ENCODE measurements at regions not wholly inside any gene's neighbourhood (a gene's known extent, or its start where the extent isn't known, plus 50 kb on each side); places are given as distances from the start of the nearest gene placed in this dataset.

- H4K91ac ChIP-seq (ENCODE audit: insufficient read depth, low read depth, low read length) = no peak overlapping the region
- no peak overlapping the region for H2AK9ac ChIP-seq (replicated peaks; ENCODE audit: low read depth, low read length, poor library complexity)
- dilution Hi-C loops (cut with HindIII; ENCODE audit: low sequenced_read_pairs, unreplicated experiment) = no loop called here
- WGBS, 2 experiments (ENCODE audit: extremely low coverage in 2 of 2, insufficient read length in 1 of 2) = 80% methylated on average over 1 of the region's 3 CpGs; no CpG with 5 or more reads in 1 of the 2 experiments
- no peak overlapping the region for H3K4ac ChIP-seq (ENCODE audit: low read depth, low read length)
- H3K18ac ChIP-seq (ENCODE audit: low read depth, low read length) = no peak overlapping the region
- H3K56ac ChIP-seq (ENCODE audit: extremely low read depth, insufficient read depth, low read length) = no peak overlapping the region
- in situ Hi-C loops (cut with MboI; ENCODE audit: low sequenced_read_pairs) = no loop called here
- no peak overlapping the region for H3K4me2 ChIP-seq (ENCODE audit: low read depth, low read length)
- no peaks in the 10 kb centered on the region for H4K20me1 ChIP-seq (ENCODE audit: insufficient read depth, low read length)
- ChIA-PET POLR2A (ENCODE audit: unreplicated experiment) (no interaction called here), CTCF (no interaction called here)
- H3K9ac ChIP-seq (ENCODE audit: low read depth, low read length) = no peak overlapping the region
- ATAC-seq (ENCODE audit: low read depth) (no peak), DNase-seq (no peak)
- no peak for TF ChIP-seq NFE2L2 (IDR thresholded peaks at IDR 0.05; ENCODE audit: low read depth, low read length)
- no peak for TF ChIP-seq MAZ (IDR thresholded peaks at IDR 0.05; ENCODE audit: borderline replicate concordance, low read depth, low read length)
- no peak for TF ChIP-seq FOS (IDR thresholded peaks at IDR 0.05; ENCODE audit: low read depth, low read length)
- TF ChIP-seq MAFK (IDR thresholded peaks at IDR 0.05; ENCODE audit: low read depth, low read length) = no peak
- no peak for TF ChIP-seq RCOR1 (IDR thresholded peaks at IDR 0.05; ENCODE audit: insufficient replicate concordance, low read length)
- TF ChIP-seq USF2 (IDR thresholded peaks at IDR 0.05; ENCODE audit: low read depth, low read length) = no peak
- TF ChIP-seq CHD1 (IDR thresholded peaks at IDR 0.05; ENCODE audit: low read depth, low read length) = no peak
- no peak for TF ChIP-seq SMC3 (IDR thresholded peaks at IDR 0.05; ENCODE audit: low read depth, low read length)
- TF ChIP-seq CTCF (conservative IDR thresholded peaks at IDR 0.05; ENCODE audit: low read depth, low read length) = no peak
- TF ChIP-seq RFX5 (IDR thresholded peaks at IDR 0.05; ENCODE audit: low read depth, low read length) = no peak
- no peaks in the 10 kb centered on the region for H3K9me1 ChIP-seq (ENCODE audit: insufficient read depth, low read length)
- no peaks in the 10 kb centered on the region for H3K79me1 ChIP-seq (ENCODE audit: low read depth in 1 of 2, low read length in 2 of 2)
- no peak overlapping the region for H4K8ac ChIP-seq (ENCODE audit: low read depth in 2 of 2, low read length in 2 of 2)
- no peak overlapping the region for H3K27ac ChIP-seq (ENCODE audit: insufficient read depth, low read length)
- no peak overlapping the region for H2BK5ac ChIP-seq (ENCODE audit: low read depth, low read length, poor library complexity, severe bottlenecking)
- no peak overlapping the region for H2AK5ac ChIP-seq (ENCODE audit: low read depth, low read length)
- no peaks in the 10 kb centered on the region for H3K9me3 ChIP-seq (ENCODE audit: control insufficient read depth, insufficient read depth, low read length)
- no peak overlapping the region for H3K4me3 ChIP-seq (ENCODE audit: insufficient read depth, low read depth, low read length)
- no peaks in the 10 kb centered on the region for H3K36me3 ChIP-seq (ENCODE audit: control insufficient read depth, insufficient read depth, low read length)
- H4K5ac ChIP-seq (ENCODE audit: low read depth, low read length) = no peak overlapping the region
- H2BK20ac ChIP-seq (ENCODE audit: low read depth, low read length) = no peak overlapping the region
- no peak overlapping the region for H3K14ac ChIP-seq (replicated peaks; ENCODE audit: low read depth, low read length)
- intact Hi-C loops (cut with micrococcal nuclease) = no loop called here
- no peak overlapping the region for H2BK120ac ChIP-seq (ENCODE audit: low read depth, low read length)
- no peak overlapping the region for H3K23ac ChIP-seq (ENCODE audit: low read depth, low read length)
- H2AFZ ChIP-seq (replicated peaks; ENCODE audit: low read length, poor library complexity) = no peak overlapping the region
- BruUV-seq (replicated peaks) = no TSS peak
- H2BK15ac ChIP-seq (ENCODE audit: low read depth, low read length) = no peak overlapping the region
- no peaks in the 10 kb centered on the region; the same call in none of the 2 replicates for H3K27me3 ChIP-seq (ENCODE audit: control insufficient read depth, insufficient read depth, low read length)
- no peaks in the 10 kb centered on the region for H3K4me1 ChIP-seq (ENCODE audit: control insufficient read depth, insufficient read depth, low read length)
Observed at GRCh38 chr2:24439971-24440340, 51.1 kb upstream of the NCOA1 start.

All from IMR-90 (cell line).